Retina (tissue), 1 donor: ENCODE measurements at regions not wholly inside any gene's neighbourhood (a gene's known extent, or its start where the extent isn't known, plus 50 kb on each side); places are given as distances from the start of the nearest gene placed in this dataset.

Experiments used
- DNase-seq: peaks from one replicate; pipeline ENCODE4 v3.0.0-alpha.2; 2016

- peak; percentile 88 for DNase-seq
Observed at GRCh38 chr1:29706936-29707335, 470.6 kb downstream of the PTPRU start.

DNA sequence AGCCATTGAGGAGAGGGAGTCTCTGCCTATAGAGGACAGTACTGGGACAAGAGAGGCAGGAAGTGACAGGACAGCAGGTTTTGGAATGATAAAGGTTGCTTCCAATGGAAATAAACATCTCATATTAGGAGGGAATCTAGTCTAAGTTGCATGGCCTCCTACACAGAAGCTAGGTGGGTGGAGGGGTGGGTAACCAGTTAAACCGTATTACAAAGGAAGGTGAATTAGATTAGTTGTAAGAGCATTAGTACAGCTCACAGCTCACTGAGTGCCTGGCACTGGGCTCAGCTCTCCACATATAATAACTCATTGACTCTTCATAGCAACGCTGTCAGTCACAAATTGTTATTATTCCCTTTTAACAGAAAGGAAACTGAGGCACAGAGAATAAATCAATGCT is 468.1 kb downstream of the PTPRU start:
- no peak for DNase-seq

GRCh38 chr1:29703596-29704370 is 467.5 kb downstream of the PTPRU start:
- DNase-seq, result peak; percentile 68

GRCh38 chr1:29700491-29700890 is 464.2 kb downstream of the PTPRU start:
- no peak for DNase-seq

DNA sequence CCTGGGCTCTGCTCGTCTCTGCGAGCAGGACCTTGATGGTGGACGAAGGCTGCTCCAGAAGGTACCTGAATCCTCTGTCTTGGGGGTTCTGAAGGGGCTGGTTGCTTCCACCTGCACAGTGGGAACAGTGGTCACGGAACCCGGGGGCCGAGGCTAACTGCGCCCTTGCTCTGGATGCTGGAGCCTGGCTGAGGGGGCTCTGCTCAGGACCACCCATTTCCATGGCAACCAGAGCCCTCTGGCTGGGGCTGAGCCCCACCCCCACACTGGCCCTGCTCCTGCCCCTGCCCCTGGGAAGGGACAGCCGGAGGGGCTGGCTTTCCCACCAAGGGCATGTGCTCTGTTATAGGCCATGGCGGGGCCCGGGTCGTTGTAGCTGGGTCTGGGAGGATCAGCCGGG is 462.3 kb downstream of the PTPRU start:
- DNase-seq, result no peak

- peak; percentile 57 for DNase-seq
Observed at GRCh38 chr1:29698033-29698432, 461.7 kb downstream of the PTPRU start.

- no peak for DNase-seq
Observed at GRCh38 chr1:29697391-29697780, 461.1 kb downstream of the PTPRU start.

DNA sequence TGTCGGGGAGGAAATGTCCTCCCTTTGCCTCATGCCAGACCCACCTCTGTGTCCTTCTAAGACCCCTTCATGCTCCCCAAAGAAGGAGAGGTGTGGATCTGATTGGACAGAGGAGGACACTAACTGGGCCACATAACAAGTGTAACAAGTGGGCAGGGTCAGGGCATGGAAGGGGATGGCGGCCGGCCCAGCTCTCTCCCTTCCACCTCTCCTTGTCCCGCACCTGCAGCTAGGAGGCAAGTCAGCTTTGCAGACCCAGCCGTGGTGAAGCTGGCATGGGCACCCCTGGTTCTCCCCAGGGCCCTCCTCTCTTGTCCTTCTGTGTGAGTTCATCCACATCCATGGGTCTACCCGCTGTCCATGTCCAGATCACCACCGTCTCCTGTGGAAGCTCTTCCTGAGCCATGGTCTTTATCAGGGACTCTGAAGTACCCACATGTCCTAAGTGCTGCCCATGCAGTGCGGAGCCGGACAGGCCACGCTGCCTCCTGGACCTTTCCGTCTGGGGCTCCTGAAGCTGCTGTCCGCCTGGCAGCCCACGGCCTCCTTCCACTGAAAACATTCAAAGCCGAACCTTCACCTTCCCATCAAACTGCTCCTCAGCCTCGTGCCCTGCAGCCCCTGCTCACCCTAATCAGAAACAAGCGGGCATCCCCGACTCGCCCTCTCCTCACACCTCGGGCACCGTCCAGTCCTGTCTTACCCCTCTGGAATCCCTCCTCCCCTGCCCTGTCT is 460.5 kb downstream of the PTPRU start:
- DNase-seq, result no peak

DNA sequence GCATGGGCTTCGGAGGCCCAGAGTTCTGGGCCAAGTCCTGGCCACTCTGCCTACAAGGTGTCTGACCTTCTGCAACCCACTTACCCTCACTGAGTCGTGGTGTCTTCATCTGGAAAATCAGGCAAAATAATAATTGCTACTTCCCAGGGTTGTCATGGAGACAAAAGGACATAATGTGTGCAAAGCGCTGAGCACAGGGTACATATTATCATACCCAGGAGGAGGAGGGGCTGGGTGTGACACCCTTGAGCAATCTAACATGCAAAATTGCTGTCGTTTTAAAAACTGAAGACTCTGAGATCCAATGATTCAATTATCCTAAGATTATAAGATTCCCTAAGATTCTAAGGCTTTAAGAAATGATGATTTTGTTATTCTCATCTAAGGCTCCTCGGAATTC is 459.5 kb downstream of the PTPRU start:
- no peak for DNase-seq

- no peak for DNase-seq
Observed at GRCh38 chr1:29695036-29695435, 458.7 kb downstream of the PTPRU start.

GRCh38 chr1:29691499-29691898 is 455.2 kb downstream of the PTPRU start:
- DNase-seq, result no peak

- no peak for DNase-seq
Observed at GRCh38 chr1:29690156-29690555, 453.8 kb downstream of the PTPRU start.

DNA sequence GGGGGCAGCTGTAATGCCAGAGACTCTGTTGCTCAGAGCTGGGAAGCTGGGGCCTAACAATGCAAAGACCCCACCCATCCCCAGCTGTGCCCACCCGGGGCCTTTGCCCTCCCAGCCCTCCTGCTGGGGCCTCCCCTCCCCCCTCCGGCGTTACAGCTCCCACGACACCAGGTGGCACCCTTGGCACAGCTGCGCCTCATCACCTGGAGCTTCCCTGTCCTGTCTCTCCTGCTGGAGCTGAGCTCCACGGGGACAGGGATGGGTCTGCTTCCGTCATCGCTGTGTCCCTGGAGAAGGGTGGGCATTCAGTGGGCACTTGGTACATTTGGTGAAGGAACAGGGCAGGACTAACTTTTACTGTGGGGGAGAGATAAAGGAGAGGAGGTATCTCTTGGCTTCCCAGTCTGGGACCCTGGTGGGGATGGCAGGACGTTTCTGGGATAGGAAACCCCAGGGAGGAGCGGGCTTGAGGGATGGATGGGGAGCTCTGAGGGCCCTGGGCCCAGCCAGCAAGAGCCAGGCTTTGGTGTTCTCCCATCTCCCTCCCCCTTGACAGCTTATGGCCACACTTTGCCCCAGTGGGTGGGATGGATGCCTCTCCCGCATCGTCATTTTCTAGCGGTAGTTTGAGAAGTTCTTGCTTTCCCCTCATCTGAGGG is 453.2 kb downstream of the PTPRU start:
- DNase-seq, result no peak

- DNase-seq, result no peak
Observed at GRCh38 chr1:29688471-29689365, 452.4 kb downstream of the PTPRU start.

DNA sequence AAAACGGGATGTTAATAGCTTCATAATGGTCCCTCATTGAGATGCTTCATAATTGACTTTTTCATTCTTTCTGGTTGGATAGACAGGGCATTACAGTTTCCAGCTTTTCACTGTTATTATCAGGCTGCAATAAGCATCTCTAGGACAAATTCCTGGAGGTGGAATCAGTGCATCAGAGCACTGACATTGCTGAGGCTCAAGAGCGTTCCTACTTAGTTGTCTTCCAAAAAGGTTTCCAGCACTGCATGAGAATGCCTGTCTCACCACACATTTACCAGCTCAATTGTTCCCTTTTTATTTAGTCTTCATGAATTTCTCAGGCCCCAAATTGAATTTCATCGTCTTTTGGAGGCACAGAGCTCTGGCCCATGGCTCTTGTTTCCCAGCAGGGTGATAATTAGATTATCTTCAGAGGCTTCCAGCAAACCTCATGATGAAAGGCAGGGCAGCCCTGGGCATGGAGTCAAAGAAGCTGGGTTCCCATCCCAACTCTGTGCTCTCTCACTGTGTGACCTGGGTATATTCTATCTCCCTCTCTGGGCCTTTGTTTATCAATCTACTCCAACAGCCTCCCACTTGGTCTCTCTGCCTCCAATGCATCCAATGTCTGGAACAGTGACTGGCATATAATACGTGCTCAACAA is 451.4 kb downstream of the PTPRU start:
- DNase-seq, result no peak

DNA sequence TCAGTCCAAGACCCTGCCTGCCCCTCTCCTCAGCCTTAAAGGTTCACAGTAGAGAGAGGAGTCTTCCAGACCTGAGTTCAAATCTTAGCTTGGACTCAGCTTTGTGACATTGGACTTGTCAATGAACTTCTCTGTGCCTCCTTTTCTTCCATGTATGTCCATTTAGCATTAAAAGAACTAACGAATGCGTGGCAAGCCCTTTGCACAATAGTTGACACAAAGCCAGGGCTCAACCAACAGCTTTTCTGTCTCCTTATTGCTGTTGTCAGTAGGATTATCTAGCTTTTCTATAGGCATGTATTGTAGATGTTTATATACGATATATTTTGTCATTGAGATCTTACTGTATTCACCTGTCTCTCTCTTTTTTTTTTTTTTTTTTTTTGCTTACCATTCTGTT is 450.8 kb downstream of the PTPRU start:
- DNase-seq, result no peak

DNA sequence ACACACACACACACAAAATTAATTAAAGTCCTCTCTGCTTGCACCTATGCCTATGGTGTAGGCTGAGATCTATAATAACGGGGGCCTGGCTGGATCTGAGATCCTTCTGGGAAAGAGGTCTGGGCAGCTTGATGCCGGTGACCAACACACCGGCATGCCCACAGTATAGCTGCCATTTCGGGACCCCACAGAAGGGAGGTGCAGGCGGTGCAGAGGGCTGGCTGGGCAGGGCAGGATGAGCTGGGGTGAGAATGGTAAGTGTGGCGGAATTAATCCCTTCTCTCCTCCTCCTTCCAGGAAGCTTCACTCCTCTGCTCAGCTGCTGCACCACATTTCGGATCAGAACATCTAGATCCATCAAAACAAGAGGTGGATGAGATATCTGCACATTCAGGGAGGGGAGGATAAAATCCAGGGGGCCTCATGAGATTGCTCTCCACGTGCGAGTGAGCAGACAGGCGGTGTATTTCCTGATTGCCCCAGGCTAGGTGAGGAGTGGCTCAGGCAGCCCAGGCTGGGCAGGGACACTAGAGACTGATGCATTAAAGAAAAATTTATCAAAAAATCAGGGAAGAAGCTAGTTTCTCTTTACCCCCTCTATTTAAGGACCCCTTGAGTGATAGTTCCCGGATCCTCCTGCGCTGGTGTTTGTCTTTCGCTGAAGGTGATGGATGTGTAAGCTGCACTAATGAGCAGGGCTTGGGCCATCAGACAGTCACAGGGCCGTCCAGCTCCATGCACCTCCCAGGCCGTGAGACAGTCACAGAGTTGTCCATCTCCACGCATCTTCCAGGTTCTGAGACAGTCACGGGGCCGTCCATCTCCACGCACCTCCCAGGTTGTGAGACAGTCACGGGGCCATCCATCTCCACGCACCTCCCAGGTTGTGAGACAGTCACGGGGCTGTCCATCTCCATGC is 449.9 kb downstream of the PTPRU start:
- peak; percentile 57 for DNase-seq

DNA sequence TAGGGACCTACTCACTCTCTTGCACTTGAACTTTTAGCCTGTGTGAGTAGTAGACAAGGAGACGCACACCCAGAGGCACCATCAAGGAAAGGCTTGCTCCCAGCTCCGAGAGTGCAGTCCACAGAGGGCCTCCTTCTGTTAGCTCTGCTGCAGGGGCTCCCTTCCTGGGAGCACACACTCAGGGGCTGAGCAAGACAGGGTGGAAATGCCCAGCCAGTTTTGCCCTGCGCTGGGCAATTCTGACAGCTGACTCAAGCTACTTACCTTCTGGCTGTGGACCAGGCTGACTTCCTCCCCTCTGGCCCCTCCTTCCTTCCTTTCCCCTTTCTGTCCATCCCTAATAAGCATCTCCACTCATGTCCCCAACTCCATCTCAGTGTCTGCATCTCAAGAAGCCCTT is 449.1 kb downstream of the PTPRU start:
- DNase-seq, result no peak

DNA sequence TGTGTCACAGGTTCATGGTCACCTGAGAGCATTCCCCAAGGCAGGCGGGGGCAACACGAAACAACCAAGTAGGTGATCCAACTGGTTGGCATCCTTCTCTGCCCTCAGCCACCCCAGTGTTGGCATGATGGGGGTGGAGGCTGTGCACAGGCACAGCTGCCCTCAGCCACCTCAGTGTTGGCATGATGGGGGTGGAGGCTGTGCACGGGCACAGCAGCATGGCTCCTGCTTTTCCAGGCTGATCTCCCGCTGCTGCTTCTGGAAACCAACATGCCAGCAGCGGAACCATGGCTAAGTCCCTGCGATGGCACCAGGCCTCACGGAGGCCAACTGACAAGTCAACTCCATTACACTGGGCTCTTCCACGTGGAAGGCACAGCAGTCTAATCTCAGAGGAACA is 447.8 kb downstream of the PTPRU start:
- DNase-seq, result no peak

DNA sequence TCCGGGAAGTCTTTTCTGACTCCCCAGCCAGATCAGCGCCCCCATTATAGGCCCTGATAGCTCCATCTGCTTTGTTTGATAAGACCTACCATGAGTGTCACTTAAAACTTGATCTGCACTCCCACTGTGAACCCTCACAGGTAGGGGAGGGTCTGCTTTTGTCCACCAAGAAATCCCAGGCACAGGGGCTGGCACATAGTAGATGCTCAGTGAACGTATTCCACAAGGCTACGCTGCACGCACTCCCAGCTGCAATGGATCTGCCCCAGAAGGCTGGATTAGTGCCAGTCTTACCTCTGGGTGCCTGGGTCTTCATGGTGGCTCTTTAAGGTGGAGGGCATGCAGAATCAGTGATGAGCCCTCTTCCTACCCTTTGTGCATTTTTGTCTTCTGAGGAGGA is 447.1 kb downstream of the PTPRU start:
- no peak for DNase-seq

DNA sequence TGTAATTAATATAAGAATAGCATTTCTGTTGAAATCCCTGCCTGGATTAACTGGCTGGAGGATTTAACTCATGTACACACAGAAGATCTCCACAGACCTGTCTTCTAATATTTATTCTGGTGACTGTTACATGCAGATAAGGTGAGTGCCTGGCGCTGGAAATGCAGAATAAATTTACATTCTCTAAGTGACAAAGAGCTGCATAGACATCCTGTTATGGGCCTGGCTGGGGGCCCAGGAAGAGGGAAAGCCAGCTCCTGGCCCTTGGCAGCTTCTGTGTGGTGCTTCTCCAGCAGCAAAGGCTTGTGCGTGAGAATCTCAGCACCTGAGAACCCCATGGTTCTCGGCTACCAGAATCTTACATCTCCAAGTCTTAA is 446.6 kb downstream of the PTPRU start:
- DNase-seq, result peak; percentile 49
